Ishikawa (cell line): ENCODE measurements at regions not wholly inside any gene's neighbourhood (a gene's known extent, or its start where the extent isn't known, plus 50 kb on each side); places are given as distances from the start of the nearest gene placed in this dataset.

Experiments
- CEBPB ChIP-seq: IDR thresholded peaks from 2 replicates; pipeline ENCODE4 v1.6.1; 2012
- CREB1 ChIP-seq: IDR thresholded peaks from 2 replicates; pipeline ENCODE4 v1.6.1; 2012; ENCODE audit warnings: low read depth
- EGR1 ChIP-seq: IDR thresholded peaks from 2 replicates; pipeline ENCODE4 v1.6.1; 2012
- EP300 ChIP-seq: IDR thresholded peaks from 2 replicates; pipeline ENCODE4 v1.6.1; 2012; ENCODE audit warnings: borderline replicate concordance
- FOXM1 ChIP-seq: IDR thresholded peaks from 2 replicates; pipeline ENCODE4 v1.6.1; 2012; ENCODE audit warnings: low read depth, borderline replicate concordance
- MAX ChIP-seq: IDR thresholded peaks from 2 replicates; pipeline ENCODE4 v1.6.1; 2012
- NFIC ChIP-seq: IDR thresholded peaks from 2 replicates; pipeline ENCODE4 v1.6.1; 2012
- RAD21 ChIP-seq: IDR thresholded peaks from 2 replicates; pipeline ENCODE4 v1.6.1; 2012; ENCODE audit warnings: low read depth
- TAF1 ChIP-seq: IDR thresholded peaks from 2 replicates; pipeline ENCODE4 v1.6.1; 2012; ENCODE audit warnings: low read depth, mild to moderate bottlenecking
- TCF12 ChIP-seq: IDR thresholded peaks from 2 replicates; pipeline ENCODE4 v1.6.1; 2012; ENCODE audit warnings: low read depth
- TEAD4 ChIP-seq: IDR thresholded peaks from 2 replicates; pipeline ENCODE4 v1.6.1; 2012
- USF1 ChIP-seq: IDR thresholded peaks from 2 replicates; pipeline ENCODE4 v1.6.1; 2012
- YY1 ChIP-seq: IDR thresholded peaks from 2 replicates; pipeline ENCODE4 v1.6.1; 2012; ENCODE audit warnings: low read depth
- ZBTB7A ChIP-seq: IDR thresholded peaks from 2 replicates; pipeline ENCODE4 v1.6.1; 2012; ENCODE audit warnings: low read depth
- TF ChIP-seq, protein P1 (sequence below): IDR thresholded peaks from 2 replicates; pipeline ENCODE4 v1.6.1; 2012; ENCODE audit warnings: low read depth, mild to moderate bottlenecking

GRCh38 chr4:38452542-38452941 lies 211.5 kb upstream of the KLF3 start:
- TF ChIP-seq YY1 (no peak), NFIC (no peak), RAD21 (no peak), TEAD4 (no peak), TCF12 (no peak), EGR1 (no peak)
- TF ChIP-seq, protein P1, sequence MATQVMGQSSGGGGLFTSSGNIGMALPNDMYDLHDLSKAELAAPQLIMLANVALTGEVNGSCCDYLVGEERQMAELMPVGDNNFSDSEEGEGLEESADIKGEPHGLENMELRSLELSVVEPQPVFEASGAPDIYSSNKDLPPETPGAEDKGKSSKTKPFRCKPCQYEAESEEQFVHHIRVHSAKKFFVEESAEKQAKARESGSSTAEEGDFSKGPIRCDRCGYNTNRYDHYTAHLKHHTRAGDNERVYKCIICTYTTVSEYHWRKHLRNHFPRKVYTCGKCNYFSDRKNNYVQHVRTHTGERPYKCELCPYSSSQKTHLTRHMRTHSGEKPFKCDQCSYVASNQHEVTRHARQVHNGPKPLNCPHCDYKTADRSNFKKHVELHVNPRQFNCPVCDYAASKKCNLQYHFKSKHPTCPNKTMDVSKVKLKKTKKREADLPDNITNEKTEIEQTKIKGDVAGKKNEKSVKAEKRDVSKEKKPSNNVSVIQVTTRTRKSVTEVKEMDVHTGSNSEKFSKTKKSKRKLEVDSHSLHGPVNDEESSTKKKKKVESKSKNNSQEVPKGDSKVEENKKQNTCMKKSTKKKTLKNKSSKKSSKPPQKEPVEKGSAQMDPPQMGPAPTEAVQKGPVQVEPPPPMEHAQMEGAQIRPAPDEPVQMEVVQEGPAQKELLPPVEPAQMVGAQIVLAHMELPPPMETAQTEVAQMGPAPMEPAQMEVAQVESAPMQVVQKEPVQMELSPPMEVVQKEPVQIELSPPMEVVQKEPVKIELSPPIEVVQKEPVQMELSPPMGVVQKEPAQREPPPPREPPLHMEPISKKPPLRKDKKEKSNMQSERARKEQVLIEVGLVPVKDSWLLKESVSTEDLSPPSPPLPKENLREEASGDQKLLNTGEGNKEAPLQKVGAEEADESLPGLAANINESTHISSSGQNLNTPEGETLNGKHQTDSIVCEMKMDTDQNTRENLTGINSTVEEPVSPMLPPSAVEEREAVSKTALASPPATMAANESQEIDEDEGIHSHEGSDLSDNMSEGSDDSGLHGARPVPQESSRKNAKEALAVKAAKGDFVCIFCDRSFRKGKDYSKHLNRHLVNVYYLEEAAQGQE, result no peak

GRCh38 chr4:38453253-38453881 lies 210.6 kb upstream of the KLF3 start:
- TF ChIP-seq ZBTB7A (no peak), TCF12 (no peak), USF1 (no peak), TAF1 (no peak), EGR1 (no peak), NFIC (no peak), CREB1 (no peak), FOXM1 (no peak), YY1 (no peak), RAD21 (no peak), EP300 (no peak), MAX (no peak), TEAD4 (no peak), CEBPB (no peak)
- TF ChIP-seq, protein P1, result no peak

DNA sequence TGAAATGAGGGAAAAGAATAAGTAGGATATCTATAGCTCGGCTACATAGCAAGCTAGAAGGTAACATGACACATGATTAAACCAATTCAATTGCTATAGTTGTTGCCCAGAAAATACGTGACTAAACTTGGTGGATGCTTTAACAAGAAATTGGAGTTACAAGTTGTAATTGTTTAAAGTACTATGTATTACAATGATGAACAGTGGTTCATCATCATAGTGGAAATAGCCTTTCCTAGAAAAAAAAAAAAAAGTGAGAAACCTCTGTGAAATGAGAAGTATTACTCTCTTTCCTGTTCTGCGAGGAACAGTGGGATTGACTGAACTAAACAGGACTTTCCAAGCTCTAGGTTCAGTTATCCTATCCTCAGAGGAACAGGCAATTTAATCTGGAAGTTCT lies 209.7 kb upstream of the KLF3 start:
- TF ChIP-seq NFIC, result no peak
- no peak for TF ChIP-seq MAX

- no peak for TF ChIP-seq YY1
- TF ChIP-seq NFIC, result no peak
- TF ChIP-seq, protein P1, result no peak
- TF ChIP-seq CREB1, result no peak
- no peak for TF ChIP-seq MAX
- no peak for TF ChIP-seq TAF1
- TF ChIP-seq TEAD4, result no peak
- TF ChIP-seq USF1, result no peak
- TF ChIP-seq EP300, result no peak
- TF ChIP-seq FOXM1, result no peak
- TF ChIP-seq EGR1, result no peak
- TF ChIP-seq CEBPB, result no peak
- no peak for TF ChIP-seq TCF12
- TF ChIP-seq ZBTB7A, result no peak
- no peak for TF ChIP-seq RAD21
Measured at GRCh38 chr4:38455092-38455862, 208.7 kb upstream of the KLF3 start.
